Muscle of leg (tissue), 3 donors: ENCODE measurements at regions not wholly inside any gene's neighbourhood (a gene's known extent, or its start where the extent isn't known, plus 50 kb on each side); places are given as distances from the start of the nearest gene placed in this dataset.
A peak's percentile ranks its signal among the peaks of the same experiment; 100 is the strongest.
"Not testable (repeated sequence)": the region's sequence is repeated elsewhere in the genome, so short reads cannot be mapped to it uniquely, and the experiment has no call there.

Experiments
- DNase-seq: peaks from one replicate; pipeline ENCODE4 v3.0.0; 2013
- H3K27ac ChIP-seq: one replicate; pipeline ENCODE4 v1.5.1; 2013; ENCODE audit warnings: mild to moderate bottlenecking, low read length, control low read depth
- H3K27me3 ChIP-seq: one replicate; pipeline ENCODE4 v1.6.1; 2013; ENCODE audit warnings: low read length; ENCODE audit not compliant: control insufficient read depth, insufficient read depth
- H3K36me3 ChIP-seq: one replicate; pipeline ENCODE4 v1.6.1; 2013; ENCODE audit warnings: low read length; ENCODE audit not compliant: control insufficient read depth, insufficient read depth
- H3K4me1 ChIP-seq: one replicate; pipeline ENCODE4 v1.6.1; 2013; ENCODE audit warnings: low read length; ENCODE audit not compliant: control insufficient read depth, insufficient read depth
- H3K4me3 ChIP-seq: one replicate; pipeline ENCODE4 v1.5.1; 2013; ENCODE audit warnings: low read length, control low read depth
- H3K9me3 ChIP-seq: replicated peaks from 2 replicates; pipeline ENCODE4 v1.6.1; 2013; ENCODE audit warnings: low read depth, low read length; ENCODE audit not compliant: control insufficient read depth
- WGBS: methylation state at CpG from one replicate; pipeline ENCODE4 v1.1.5; 2013; ENCODE audit warnings: missing lambda C conversion rate; ENCODE audit not compliant: insufficient coverage; 5-methylcytosine and 5-hydroxymethylcytosine counted together

GRCh38 chr5:102663749-102664530 lies 91.2 kb upstream of the PAM start:
- DNase-seq, result no peak
- Histone ChIP-seq H3K36me3 (no peaks in the 10 kb centered on the region), H3K4me1 (no peaks in the 10 kb centered on the region), H3K27me3 (no peaks in the 10 kb centered on the region), H3K9me3 (no peaks in the 10 kb centered on the region), H3K4me3 (no peak overlapping the region), H3K27ac (no peak overlapping the region)
- WGBS, result no CpG with 5 or more reads among the region's 1 CpG

DNA sequence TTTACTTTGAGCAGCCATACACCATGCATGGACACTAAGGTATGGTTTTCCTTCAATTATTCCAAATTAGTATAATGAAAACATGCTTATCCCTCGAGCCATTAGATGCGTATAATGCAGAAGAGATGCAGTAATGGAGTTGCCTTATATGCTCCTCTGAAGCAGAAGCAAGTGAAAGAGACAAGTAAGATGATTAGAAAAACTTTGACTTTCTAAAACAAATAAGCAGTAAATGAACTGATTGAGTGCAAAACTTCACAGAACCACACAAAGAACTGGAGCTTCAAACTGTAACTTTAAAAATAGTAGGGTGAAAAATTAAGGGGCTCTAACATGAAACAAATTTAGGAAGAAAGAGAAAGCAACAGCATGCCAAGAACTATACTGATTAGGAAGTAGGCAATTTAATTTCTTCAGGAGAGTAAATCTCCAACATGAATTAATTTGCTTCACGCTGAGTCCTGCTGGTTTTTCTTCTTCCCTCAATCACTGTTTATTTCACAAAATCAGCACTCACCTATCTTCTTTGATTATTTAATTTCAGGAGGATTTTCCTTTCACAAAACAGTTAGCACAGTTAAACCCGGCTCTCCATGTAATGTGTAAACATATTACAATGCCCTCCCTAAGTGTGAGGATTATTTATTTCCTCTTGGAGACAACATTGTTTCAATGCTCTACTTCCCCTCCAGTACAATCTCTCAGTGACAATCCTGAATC lies 90.3 kb upstream of the PAM start:
- Histone ChIP-seq H3K9me3 (no peaks in the 10 kb centered on the region), H3K27ac (no peak overlapping the region), H3K27me3 (no peaks in the 10 kb centered on the region), H3K36me3 (no peaks in the 10 kb centered on the region), H3K4me3 (no peak overlapping the region), H3K4me1 (no peaks in the 10 kb centered on the region)
- no CpG with 5 or more reads among the region's 4 CpGs for WGBS
- no peak for DNase-seq

GRCh38 chr5:102666164-102666946 lies 88.8 kb upstream of the PAM start:
- WGBS, result 50% methylated on average over 1 of the region's 4 CpGs
- H3K36me3 ChIP-seq, result no peaks in the 10 kb centered on the region
- no peaks in the 10 kb centered on the region for H3K9me3 ChIP-seq
- H3K4me1 ChIP-seq, result no peaks in the 10 kb centered on the region
- no peak overlapping the region for H3K27ac ChIP-seq
- H3K27me3 ChIP-seq, result no peaks in the 10 kb centered on the region
- no peak overlapping the region for H3K4me3 ChIP-seq
- no peak for DNase-seq

DNA sequence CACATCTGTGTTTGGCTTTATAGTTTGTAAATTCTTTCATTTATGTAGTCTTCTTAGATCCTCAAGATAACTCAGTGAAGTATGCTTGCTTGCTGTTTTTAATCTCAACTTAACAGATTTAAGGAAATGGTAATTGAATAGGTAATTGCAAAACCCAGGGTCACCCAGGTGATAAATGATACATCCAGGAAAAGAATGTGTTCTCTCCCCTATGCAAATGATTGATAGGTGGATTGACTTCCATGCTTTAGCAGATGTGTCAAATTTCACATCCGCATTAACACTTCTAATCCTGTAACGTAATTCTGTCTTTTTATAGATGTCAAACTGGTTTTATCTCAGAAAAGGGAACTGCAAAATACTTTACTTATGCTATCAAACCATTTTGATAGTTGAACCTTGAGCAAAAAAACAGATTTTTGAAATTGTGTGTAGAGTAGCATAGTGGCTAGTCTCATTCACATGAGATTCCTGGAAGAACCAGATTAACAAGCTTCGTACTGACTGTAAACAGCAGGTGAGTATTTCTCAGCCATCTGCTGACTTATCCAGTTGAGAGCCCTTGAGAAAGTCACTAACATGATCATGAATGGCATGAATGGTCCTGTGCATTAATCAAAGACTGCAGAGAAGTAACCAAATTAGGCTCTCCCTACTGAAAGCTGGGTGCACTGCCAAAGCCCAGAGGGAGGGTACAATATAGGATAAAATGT lies 86.7 kb upstream of the PAM start:
- 29% methylated on average over 1 of the region's 3 CpGs for WGBS

DNA sequence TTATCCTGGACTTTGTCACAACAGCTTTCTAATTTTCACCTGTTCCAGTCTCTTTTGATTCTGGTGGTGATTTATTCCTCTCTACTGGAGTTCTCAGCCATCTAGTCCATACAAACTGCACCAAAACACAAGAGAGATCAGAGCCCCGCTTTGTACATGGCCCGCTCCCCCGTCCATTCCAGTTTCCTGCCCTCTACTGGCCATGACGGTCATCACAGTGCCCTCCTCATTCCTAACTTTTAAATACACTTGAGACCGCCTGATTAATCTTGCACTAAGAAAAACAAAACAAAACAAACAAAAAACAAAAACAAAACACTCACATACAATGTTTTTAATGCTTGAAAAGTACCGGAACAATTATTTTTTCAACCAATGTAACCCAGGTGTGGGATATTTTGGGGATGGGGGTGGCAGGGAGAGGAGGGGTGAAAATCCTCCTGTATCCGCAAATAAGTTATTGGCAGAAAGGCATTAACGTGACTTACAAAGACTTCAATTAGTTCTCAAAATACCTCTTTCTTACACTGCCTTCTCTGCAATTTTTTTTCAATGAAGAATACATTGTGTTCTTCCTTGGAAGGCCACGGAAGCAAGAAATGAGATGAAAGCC lies 84.8 kb upstream of the PAM start:
- H3K4me3 ChIP-seq, result no peak overlapping the region
- no peaks in the 10 kb centered on the region for H3K9me3 ChIP-seq
- DNase-seq, result no peak
- no peaks in the 10 kb centered on the region for H3K27me3 ChIP-seq
- H3K27ac ChIP-seq, result no peak overlapping the region
- WGBS, result 75% methylated on average over 3 of the region's 9 CpGs
- no peaks in the 10 kb centered on the region for H3K36me3 ChIP-seq
- H3K4me1 ChIP-seq, result no peaks in the 10 kb centered on the region

More for the DNA sequence above, 86.7 kb upstream of the PAM start:
- no peaks in the 10 kb centered on the region for H3K9me3 ChIP-seq
- DNase-seq, result no peak
- no peaks in the 10 kb centered on the region for H3K36me3 ChIP-seq
- no peak overlapping the region for H3K27ac ChIP-seq
- no peaks in the 10 kb centered on the region for H3K27me3 ChIP-seq
- H3K4me3 ChIP-seq, result no peak overlapping the region
- H3K4me1 ChIP-seq, result no peaks in the 10 kb centered on the region

DNA sequence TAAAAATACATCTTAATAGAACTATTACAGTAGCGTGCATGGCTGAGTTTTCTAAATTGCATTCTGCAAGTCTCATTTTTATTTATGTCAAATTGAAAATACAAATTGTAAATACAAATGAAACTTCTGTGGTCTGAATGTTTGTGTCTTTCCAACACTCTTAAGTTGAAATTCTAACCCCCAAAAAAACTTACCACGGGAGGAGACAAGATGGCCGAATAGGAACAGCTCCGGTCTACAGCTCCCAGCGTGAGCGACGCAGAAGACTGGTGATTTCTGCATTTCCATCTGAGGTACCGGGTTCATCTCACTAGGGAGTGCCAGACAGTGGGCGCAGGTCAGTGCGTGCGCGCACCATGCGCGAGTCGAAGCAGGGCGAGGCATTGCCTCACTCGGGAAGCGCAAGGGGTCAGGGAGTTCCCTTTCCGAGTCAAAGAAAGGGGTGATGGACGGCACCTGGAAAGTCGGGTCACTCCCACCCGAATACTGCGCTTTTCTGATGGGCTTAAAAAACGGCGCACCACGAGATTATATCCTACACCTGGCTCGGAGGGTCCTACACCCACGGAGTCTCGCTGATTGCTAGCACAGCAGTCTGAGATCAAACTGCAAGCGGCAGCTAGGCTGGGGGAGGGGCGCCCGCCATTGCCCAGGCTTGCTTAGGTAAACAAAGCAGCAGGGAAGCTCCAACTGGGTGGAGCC lies 83.9 kb upstream of the PAM start:
- not testable (repeated sequence) for H3K4me3 ChIP-seq, H3K36me3 ChIP-seq, H3K27ac ChIP-seq, H3K27me3 ChIP-seq, DNase-seq, H3K4me1 ChIP-seq, H3K9me3 ChIP-seq
- WGBS, result 91% methylated on average over 9 of the region's 32 CpGs

DNA sequence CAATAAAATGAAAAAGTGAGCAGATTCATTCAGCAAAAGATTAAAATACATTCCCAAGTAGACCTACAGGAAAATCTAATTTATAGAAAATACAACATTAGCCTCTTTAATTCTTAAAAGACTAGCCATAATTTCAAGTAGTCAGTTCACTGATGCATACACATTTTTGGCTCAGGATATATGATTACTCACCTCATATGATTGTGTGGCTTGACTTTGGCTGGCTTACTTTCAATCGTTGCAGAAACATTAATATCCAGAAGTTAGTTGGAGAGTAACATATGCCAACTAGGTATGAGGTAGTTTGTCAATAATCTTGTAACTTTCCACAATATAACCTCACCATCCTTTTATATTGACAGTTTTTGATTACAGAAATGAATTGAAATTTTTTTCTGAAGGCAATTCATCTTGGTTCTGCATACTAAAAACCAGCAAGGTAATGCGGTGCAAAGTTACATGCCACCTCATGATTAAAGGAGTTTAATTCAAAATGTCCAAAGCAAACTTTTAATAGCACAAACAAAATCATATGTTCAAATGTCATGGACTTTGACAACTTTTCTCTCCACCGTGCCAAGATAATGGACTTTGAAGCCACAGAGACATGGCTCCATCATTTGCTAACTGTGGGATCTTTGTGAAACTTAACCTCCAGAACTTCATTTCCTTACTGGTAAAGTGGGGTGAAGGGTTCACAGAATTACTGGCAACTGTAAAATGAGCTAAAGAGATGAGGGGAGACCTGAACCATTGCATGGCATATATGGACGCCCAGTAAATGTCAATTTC lies 76.6 kb upstream of the PAM start:
- H3K36me3 ChIP-seq, result no peaks in the 10 kb centered on the region
- H3K4me1 ChIP-seq, result no peaks in the 10 kb centered on the region
- no peak overlapping the region for H3K4me3 ChIP-seq
- H3K27ac ChIP-seq, result no peak overlapping the region
- no peak for DNase-seq
- H3K9me3 ChIP-seq, result no peaks in the 10 kb centered on the region
- no peaks in the 10 kb centered on the region for H3K27me3 ChIP-seq
- WGBS, result no CpG with 5 or more reads among the region's 4 CpGs

GRCh38 chr5:102681403-102681983 lies 73.6 kb upstream of the PAM start:
- Histone ChIP-seq H3K27ac (no peak overlapping the region), H3K9me3 (no peaks in the 10 kb centered on the region), H3K27me3 (no peaks in the 10 kb centered on the region), H3K36me3 (no peaks in the 10 kb centered on the region), H3K4me3 (no peak overlapping the region), H3K4me1 (no peaks in the 10 kb centered on the region)
- peak; percentile 77 for DNase-seq
- no CpG with 5 or more reads among the region's 2 CpGs for WGBS
